Middle frontal gyrus (tissue), 1 donor: ENCODE measurements at regions not wholly inside any gene's neighbourhood (a gene's known extent, or its start where the extent isn't known, plus 50 kb on each side); places are given as distances from the start of the nearest gene placed in this dataset.
"Not testable (repeated sequence)": the region's sequence is repeated elsewhere in the genome, so short reads cannot be mapped to it uniquely, and the experiment has no call there.

Source experiments
- DNase-seq: peaks from one replicate; pipeline ENCODE4 v3.0.0-alpha.2; 2015; ENCODE audit warnings: low spot score; ENCODE audit errors: extremely low spot score

GRCh38 chr11:104704888-104705287 is 193.4 kb downstream of the CASP12 start:
- DNase-seq: no peak

- DNase-seq: no peak
These were observed 194.0 kb downstream of the CASP12 start for GRCh38 chr11:104704146-104704830.

GRCh38 chr11:104700609-104701008 is 197.7 kb downstream of the CASP12 start:
- no peak for DNase-seq

GRCh38 chr11:104699981-104700380 is 198.3 kb downstream of the CASP12 start:
- no peak for DNase-seq

- no peak for DNase-seq
These were observed 203.2 kb downstream of the CASP12 start for GRCh38 chr11:104695065-104695463.

- no peak for DNase-seq
These were observed 203.8 kb downstream of the CASP12 start for GRCh38 chr11:104694259-104695064.

GRCh38 chr11:104692751-104693150 is 205.5 kb downstream of the CASP12 start:
- DNase-seq: no peak

- no peak for DNase-seq
These were observed 207.1 kb downstream of the CASP12 start for GRCh38 chr11:104691129-104691528.

GRCh38 chr11:104690241-104690640 is 208.0 kb downstream of the CASP12 start:
- no peak for DNase-seq

GRCh38 chr11:104688731-104689130 is 209.5 kb downstream of the CASP12 start:
- no peak for DNase-seq

- no peak for DNase-seq
These were observed 216.1 kb downstream of the CASP12 start for GRCh38 chr11:104682206-104682605.

- no peak for DNase-seq
These were observed 219.0 kb downstream of the CASP12 start for GRCh38 chr11:104679258-104679657.

- no peak for DNase-seq
These were observed 219.9 kb downstream of the CASP12 start for GRCh38 chr11:104678408-104678807.

- not testable (repeated sequence) for DNase-seq
These were observed 221.2 kb downstream of the CASP12 start for GRCh38 chr11:104677069-104677468.

- DNase-seq: no peak
These were observed 225.4 kb downstream of the CASP12 start for GRCh38 chr11:104672897-104673296.

- DNase-seq: no peak
These were observed 229.3 kb downstream of the CASP12 start for GRCh38 chr11:104668797-104669463.

GRCh38 chr11:104666624-104667023 is 231.6 kb downstream of the CASP12 start:
- no peak for DNase-seq

GRCh38 chr11:104665641-104666040 is 232.6 kb downstream of the CASP12 start:
- DNase-seq: no peak

GRCh38 chr11:104663190-104664140 is 234.8 kb downstream of the CASP12 start:
- no peak for DNase-seq

- no peak for DNase-seq
These were observed 236.4 kb downstream of the CASP12 start for GRCh38 chr11:104661901-104662300.

GRCh38 chr11:104661471-104661870 is 236.8 kb downstream of the CASP12 start:
- DNase-seq: no peak
